HUES6 (cell line): ENCODE measurements at regions not wholly inside any gene's neighbourhood (a gene's known extent, or its start where the extent isn't known, plus 50 kb on each side); places are given as distances from the start of the nearest gene placed in this dataset.

Experiments
- H3K27ac ChIP-seq: 2 replicates; pipeline ENCODE4 v1.7.0; 2013; ENCODE audit warnings: low read depth, mild to moderate bottlenecking, low read length, inconsistent platforms
- H3K27me3 ChIP-seq: 2 replicates; pipeline ENCODE4 v1.6.1; 2013; ENCODE audit warnings: low read length; ENCODE audit not compliant: control insufficient read depth, insufficient read depth
- H3K36me3 ChIP-seq: 2 replicates; pipeline ENCODE4 v1.6.1; 2013; ENCODE audit warnings: low read length; ENCODE audit not compliant: control insufficient read depth, insufficient read depth
- H3K4me1 ChIP-seq: 2 replicates; pipeline ENCODE4 v1.6.1; 2013; ENCODE audit warnings: low read length; ENCODE audit not compliant: control insufficient read depth, insufficient read depth
- H3K4me3 ChIP-seq: 2 replicates; pipeline ENCODE4 v1.5.1; 2013; ENCODE audit warnings: low read depth, low read length
- H3K9ac ChIP-seq: one replicate; pipeline ENCODE4 v1.6.1; 2013; ENCODE audit warnings: mild to moderate bottlenecking, low read length
- H3K9me3 ChIP-seq: 2 replicates; pipeline ENCODE4 v1.6.1; 2013; ENCODE audit warnings: low read depth, low read length; ENCODE audit not compliant: control insufficient read depth, insufficient read depth

GRCh38 chr4:126851391-126851790, 781.4 kb upstream of the INTU start:
- no peak overlapping the region for H3K27ac ChIP-seq
- H3K36me3 ChIP-seq, result no peaks in the 10 kb centered on the region
- no peak overlapping the region for H3K9ac ChIP-seq
- no peaks in the 10 kb centered on the region for H3K9me3 ChIP-seq
- no peaks in the 10 kb centered on the region; the same call in 1 of the 2 replicates for H3K4me1 ChIP-seq
- no peaks in the 10 kb centered on the region for H3K27me3 ChIP-seq
- no peak overlapping the region for H3K4me3 ChIP-seq

DNA sequence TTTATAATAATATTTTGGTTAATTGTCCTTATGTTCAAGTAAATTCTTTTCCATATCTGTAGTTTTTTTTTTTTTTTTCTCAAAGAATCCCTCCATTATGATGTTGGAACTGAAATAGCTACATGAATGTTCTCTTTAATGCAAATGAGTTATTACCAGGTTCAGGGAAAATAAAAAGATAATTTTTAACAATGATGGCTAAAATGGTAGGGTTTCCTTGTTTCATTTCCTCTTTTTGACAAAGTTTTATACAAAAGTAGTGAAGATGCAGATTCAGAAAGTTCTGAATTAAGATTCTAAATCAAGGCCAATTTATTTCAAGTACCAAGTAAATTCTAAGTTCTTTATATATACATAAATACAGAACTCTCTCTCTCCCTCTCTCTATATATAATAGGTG, 779.0 kb upstream of the INTU start:
- H3K27ac ChIP-seq, result no peak overlapping the region
- H3K36me3 ChIP-seq, result no peaks in the 10 kb centered on the region
- H3K9ac ChIP-seq, result no peak overlapping the region

DNA sequence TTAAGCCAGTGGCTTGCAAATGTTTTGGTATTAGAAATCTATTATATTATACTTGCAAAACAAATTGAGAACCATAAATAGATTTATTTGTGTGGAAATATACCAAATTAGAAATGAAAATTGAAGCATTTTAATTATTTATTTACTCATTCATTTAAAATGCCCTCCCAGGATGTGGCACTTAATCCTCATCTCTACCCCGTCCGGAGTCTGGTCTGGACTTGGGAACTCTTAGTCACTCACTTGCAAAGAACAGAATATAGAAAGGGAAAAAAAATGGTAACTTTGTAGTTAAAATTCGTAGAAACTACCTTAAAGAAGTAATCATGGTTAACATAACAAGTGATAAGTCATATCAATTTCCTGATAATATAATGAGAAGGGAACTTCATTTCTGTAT, 775.9 kb upstream of the INTU start:
- no peak overlapping the region for H3K4me3 ChIP-seq
- H3K9me3 ChIP-seq, result no peaks in the 10 kb centered on the region
- no peaks in the 10 kb centered on the region for H3K4me1 ChIP-seq
- no peaks in the 10 kb centered on the region for H3K27me3 ChIP-seq
- no peak overlapping the region for H3K9ac ChIP-seq
- no peaks in the 10 kb centered on the region for H3K36me3 ChIP-seq
- no peak overlapping the region for H3K27ac ChIP-seq

More for the DNA sequence above, 779.0 kb upstream of the INTU start:
- Histone ChIP-seq H3K4me1 (no peaks in the 10 kb centered on the region; the same call in 1 of the 2 replicates), H3K4me3 (no peak overlapping the region), H3K27me3 (no peaks in the 10 kb centered on the region), H3K9me3 (no peaks in the 10 kb centered on the region)

DNA sequence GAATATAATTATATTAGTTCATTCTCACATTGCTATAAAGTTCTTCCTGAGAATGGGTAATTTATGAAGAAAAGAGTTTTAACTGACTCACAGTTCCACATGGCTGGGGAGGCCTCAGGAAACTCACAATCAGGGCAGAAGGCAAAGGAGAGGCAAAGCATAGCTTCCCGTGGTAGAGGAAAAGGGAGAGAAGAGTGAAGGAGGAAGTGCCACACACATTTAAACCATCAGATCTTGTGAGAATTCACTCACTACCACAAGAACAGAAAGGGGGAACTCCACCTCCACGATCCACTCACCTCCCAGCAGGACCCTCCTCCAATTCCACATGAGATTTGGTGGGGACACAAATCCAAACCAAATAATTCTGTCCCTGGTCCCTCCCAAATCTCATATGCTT, 773.4 kb upstream of the INTU start:
- Histone ChIP-seq H3K9me3 (no peaks in the 10 kb centered on the region), H3K36me3 (no peaks in the 10 kb centered on the region), H3K4me3 (no peak overlapping the region), H3K9ac (no peak overlapping the region), H3K4me1 (no peaks in the 10 kb centered on the region), H3K27ac (no peak overlapping the region), H3K27me3 (no peaks in the 10 kb centered on the region)

DNA sequence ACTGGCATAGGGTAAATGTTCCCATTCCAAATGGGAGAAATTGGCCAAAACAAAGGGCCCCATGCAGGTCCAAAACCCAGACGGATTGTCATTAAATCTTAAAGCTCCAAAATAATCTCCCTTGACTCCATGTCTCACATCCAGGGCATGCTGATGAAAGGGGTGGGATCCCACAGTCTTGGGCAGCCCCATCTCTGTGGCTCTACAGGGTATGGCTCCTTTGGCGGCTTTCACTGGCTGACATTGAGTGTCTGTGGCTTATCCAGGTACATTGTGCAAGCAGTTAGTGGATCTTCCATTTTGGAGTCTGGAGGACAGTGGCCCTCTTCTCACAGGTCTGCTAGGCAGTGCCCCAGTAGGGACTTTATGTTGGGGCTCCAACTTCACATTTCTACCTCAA, 772.9 kb upstream of the INTU start:
- Histone ChIP-seq H3K27me3 (no peaks in the 10 kb centered on the region), H3K4me3 (no peak overlapping the region), H3K9me3 (no peaks in the 10 kb centered on the region), H3K27ac (no peak overlapping the region), H3K36me3 (no peaks in the 10 kb centered on the region), H3K9ac (no peak overlapping the region), H3K4me1 (no peaks in the 10 kb centered on the region)

DNA sequence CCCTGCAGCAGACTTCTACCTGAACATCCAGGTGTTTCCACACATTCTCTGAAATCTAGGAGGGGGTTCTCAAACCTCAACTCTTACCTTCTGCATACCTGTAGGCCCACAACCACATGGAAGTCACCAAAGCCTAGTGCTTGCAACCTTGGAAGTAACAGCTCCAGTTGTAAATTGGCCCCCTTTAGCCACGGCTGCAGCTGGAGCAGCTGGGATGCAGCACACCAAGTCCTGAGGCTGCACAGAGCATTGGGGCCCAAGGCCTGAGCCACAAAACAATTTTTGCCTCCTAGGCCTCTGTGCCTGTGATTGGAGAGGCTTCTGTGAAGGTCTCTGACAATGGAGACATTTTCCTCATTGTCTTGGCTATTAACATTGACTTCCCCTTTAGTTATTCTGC, 772.4 kb upstream of the INTU start:
- Histone ChIP-seq H3K4me3 (no peak overlapping the region), H3K36me3 (no peaks in the 10 kb centered on the region), H3K9me3 (no peaks in the 10 kb centered on the region), H3K27me3 (no peaks in the 10 kb centered on the region), H3K4me1 (no peaks in the 10 kb centered on the region), H3K9ac (no peak overlapping the region), H3K27ac (no peak overlapping the region)

DNA sequence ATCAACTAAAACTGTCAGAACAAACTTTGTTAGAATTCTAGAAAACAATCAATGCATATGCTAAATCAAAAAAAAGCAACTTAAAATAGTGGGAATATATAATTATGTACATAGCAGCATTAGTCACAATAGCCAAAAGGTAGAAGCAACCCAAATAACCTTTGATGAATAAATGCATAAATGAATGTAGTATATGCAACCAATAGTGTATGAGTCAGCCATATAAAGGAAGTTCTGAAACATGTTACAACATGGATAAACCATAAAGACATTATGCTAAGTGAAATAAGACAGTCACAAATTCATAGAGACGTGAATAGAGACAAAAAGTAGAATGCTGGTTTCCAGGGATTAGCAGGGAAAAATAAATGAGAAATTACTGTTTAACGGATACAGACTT, 762.8 kb upstream of the INTU start:
- Histone ChIP-seq H3K4me3 (no peak overlapping the region), H3K27me3 (no peaks in the 10 kb centered on the region), H3K9ac (no peak overlapping the region), H3K36me3 (no peaks in the 10 kb centered on the region), H3K27ac (no peak overlapping the region), H3K4me1 (no peaks in the 10 kb centered on the region), H3K9me3 (peaks cover 9% of the 10 kb centered on the region; the same call in 1 of the 2 replicates)

DNA sequence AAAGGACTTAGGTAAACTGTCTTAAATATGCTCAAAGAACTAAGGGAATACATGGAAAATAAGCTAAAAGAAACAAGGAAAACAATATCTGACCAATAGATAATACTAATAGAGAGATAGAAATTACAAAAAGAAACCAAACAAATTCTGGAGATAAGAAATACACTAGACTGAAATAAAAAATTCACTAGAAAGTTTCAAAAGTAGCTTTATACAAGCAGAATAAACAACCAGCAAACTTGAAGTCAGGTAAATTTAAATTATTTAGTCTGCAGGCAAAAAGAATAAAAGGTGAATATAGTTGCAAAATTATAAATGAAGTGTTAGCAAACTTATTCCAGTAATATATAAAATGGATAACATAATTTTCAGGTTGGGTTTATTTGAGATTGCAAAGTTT, 760.9 kb upstream of the INTU start:
- H3K27ac ChIP-seq, result no peak overlapping the region
- no peaks in the 10 kb centered on the region for H3K27me3 ChIP-seq
- peaks cover 6% of the 10 kb centered on the region; the same call in 1 of the 2 replicates for H3K9me3 ChIP-seq
- H3K9ac ChIP-seq, result no peak overlapping the region
- H3K4me3 ChIP-seq, result no peak overlapping the region
- H3K4me1 ChIP-seq, result no peaks in the 10 kb centered on the region
- no peaks in the 10 kb centered on the region for H3K36me3 ChIP-seq

GRCh38 chr4:126874533-126874932, 758.2 kb upstream of the INTU start:
- H3K9me3 ChIP-seq, result no peaks in the 10 kb centered on the region
- H3K27ac ChIP-seq, result no peak overlapping the region
- H3K4me3 ChIP-seq, result no peak overlapping the region
- H3K36me3 ChIP-seq, result no peaks in the 10 kb centered on the region
- H3K27me3 ChIP-seq, result no peaks in the 10 kb centered on the region
- no peaks in the 10 kb centered on the region for H3K4me1 ChIP-seq
- H3K9ac ChIP-seq, result no peak overlapping the region

DNA sequence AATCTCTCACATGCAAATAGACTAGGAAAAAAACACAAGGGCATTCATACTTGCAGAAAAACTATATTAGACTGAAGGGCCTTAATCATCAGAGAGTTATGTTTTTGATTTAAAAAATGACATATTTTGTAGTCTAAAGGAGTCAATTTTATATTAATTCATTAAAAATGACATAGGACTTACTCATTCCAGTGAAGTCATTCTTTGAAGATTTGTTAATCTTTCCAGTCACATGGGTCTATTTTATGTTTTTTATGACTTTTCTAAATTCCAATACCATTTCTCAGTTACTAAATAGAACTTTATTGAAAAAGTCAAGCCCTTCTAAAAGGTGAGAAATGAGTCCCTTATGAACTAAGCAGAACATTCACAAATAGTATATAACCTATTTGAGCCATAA, 743.8 kb upstream of the INTU start:
- H3K9me3 ChIP-seq, result no peaks in the 10 kb centered on the region
- H3K4me3 ChIP-seq, result no peak overlapping the region
- H3K4me1 ChIP-seq, result no peaks in the 10 kb centered on the region
- no peak overlapping the region for H3K27ac ChIP-seq
- no peaks in the 10 kb centered on the region for H3K27me3 ChIP-seq
- no peaks in the 10 kb centered on the region for H3K36me3 ChIP-seq
- no peak overlapping the region for H3K9ac ChIP-seq

- H3K9ac ChIP-seq, result no peak overlapping the region
- H3K36me3 ChIP-seq, result no peaks in the 10 kb centered on the region
- no peak overlapping the region for H3K4me3 ChIP-seq
Measured at GRCh38 chr4:126890383-126890782, 742.4 kb upstream of the INTU start.

GRCh38 chr4:126890994-126891393, 741.8 kb upstream of the INTU start:
- Histone ChIP-seq H3K27ac (no peak overlapping the region), H3K4me1 (no peaks in the 10 kb centered on the region), H3K36me3 (no peaks in the 10 kb centered on the region), H3K4me3 (no peak overlapping the region), H3K9me3 (peaks cover 1% of the 10 kb centered on the region), H3K9ac (no peak overlapping the region), H3K27me3 (no peaks in the 10 kb centered on the region)

More at GRCh38 chr4:126890383-126890782, 742.4 kb upstream of the INTU start:
- Histone ChIP-seq H3K27ac (no peak overlapping the region), H3K27me3 (no peaks in the 10 kb centered on the region), H3K4me1 (no peaks in the 10 kb centered on the region), H3K9me3 (no peaks in the 10 kb centered on the region)
